ENCODE measurements at regions not wholly inside any gene's neighbourhood (a gene's known extent, or its start where the extent isn't known, plus 50 kb on each side); places are given as distances from the start of the nearest gene placed in this dataset.

DNA sequence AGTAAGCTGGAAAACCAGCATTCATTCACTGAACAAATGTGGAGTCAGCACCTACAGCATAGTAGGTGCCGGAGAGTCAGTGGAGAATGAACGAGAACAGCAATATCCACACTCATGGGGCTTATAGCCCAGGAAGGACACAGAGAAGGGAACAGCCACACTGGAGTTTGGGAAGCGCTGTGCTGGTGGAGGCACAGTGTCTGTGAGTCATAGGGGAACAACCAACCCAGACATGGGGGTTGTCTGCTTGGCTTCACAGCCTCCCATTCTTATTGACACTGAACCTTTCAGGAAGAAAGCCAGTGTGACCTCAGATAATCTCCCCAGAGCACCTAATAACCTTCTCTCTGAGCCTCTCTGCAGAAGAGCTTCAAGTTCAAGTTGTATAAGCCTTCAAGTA is 56.6 kb upstream of the UBASH3B start:
- H3K4me3 ChIP-seq (replicated peaks in 1 of 2; ENCODE audit: low read depth in 1 of 2, low read length in 2 of 2) = no peak overlapping the region
- no peaks in the 10 kb centered on the region for H3K9me3 ChIP-seq (ENCODE audit: control insufficient read depth in 1 of 2, insufficient read depth in 1 of 2, low read depth in 1 of 2, low read length in 2 of 2)
- BruUV-seq (replicated peaks) = no TSS peak
- H3K9ac ChIP-seq (ENCODE audit: low read length) = no peak overlapping the region
- no peaks in the 10 kb centered on the region for H3K79me2 ChIP-seq (ENCODE audit: insufficient read depth, low read length)
- ChIA-PET CTCF (interaction anchor here (1.3 kb wide), 1 partner anchor 20 kb away, joined by 3 read pairs; no protein-coding TSS in a partner anchor), RAD21 (ENCODE audit: low non-redundant PET in 1 of 2, low total read pairs in 2 of 2, uncharacterized antibody in 2 of 2, unreplicated experiment in 2 of 2) (no interaction called here), POLR2A (no interaction called here)
- no peaks in the 10 kb centered on the region for H3K36me3 ChIP-seq (ENCODE audit: control insufficient read depth in 1 of 2, insufficient read depth in 2 of 2, low read length in 2 of 2)
- intact Hi-C loops (cut with micrococcal nuclease) = no loop called here
- TF ChIP-seq FOSL1 (IDR thresholded peaks at IDR 0.05; ENCODE audit: low read depth) (no peak), EGR1 (IDR thresholded peaks at IDR 0.05; ENCODE audit: low read depth) (no peak), ZFX (IDR thresholded peaks at IDR 0.05) (no peak), POLR2AphosphoS5 (IDR thresholded peaks at IDR 0.05; ENCODE audit: low read depth, low read length) (no peak), CBX3 (IDR thresholded peaks at IDR 0.05; ENCODE audit: low read depth) (no peak), SP1 (IDR thresholded peaks at IDR 0.05; ENCODE audit: low read depth) (no peak), ELF1 (IDR thresholded peaks at IDR 0.05; ENCODE audit: borderline replicate concordance, low read depth) (no peak), SIN3A (IDR thresholded peaks at IDR 0.05; ENCODE audit: low read depth) (no peak), SRF (IDR thresholded peaks at IDR 0.05; ENCODE audit: low read depth) (no peak)
- TF ChIP-seq, protein P1, sequence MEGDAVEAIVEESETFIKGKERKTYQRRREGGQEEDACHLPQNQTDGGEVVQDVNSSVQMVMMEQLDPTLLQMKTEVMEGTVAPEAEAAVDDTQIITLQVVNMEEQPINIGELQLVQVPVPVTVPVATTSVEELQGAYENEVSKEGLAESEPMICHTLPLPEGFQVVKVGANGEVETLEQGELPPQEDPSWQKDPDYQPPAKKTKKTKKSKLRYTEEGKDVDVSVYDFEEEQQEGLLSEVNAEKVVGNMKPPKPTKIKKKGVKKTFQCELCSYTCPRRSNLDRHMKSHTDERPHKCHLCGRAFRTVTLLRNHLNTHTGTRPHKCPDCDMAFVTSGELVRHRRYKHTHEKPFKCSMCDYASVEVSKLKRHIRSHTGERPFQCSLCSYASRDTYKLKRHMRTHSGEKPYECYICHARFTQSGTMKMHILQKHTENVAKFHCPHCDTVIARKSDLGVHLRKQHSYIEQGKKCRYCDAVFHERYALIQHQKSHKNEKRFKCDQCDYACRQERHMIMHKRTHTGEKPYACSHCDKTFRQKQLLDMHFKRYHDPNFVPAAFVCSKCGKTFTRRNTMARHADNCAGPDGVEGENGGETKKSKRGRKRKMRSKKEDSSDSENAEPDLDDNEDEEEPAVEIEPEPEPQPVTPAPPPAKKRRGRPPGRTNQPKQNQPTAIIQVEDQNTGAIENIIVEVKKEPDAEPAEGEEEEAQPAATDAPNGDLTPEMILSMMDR (IDR thresholded peaks at IDR 0.05 in 2 of 3, conservative IDR thresholded peaks at IDR 0.05 in 1 of 3; ENCODE audit: borderline replicate concordance in 1 of 3, insufficient read depth in 1 of 3, low read depth in 2 of 3, low read length in 2 of 3) = no peak
- H3K27me3 ChIP-seq (ENCODE audit: insufficient read depth, low read length) = no peaks in the 10 kb centered on the region
- H3K4me1 ChIP-seq (ENCODE audit: control insufficient read depth in 1 of 2, insufficient read depth in 2 of 2, low read length in 2 of 2) = 0 out of 4 replicates have a peak, but pooled peaks cover 0 to 4% of the 10 kb centered on the region in 2 experiments
- ATAC-seq = no peak
- no peak for DNase-seq (ENCODE audit: low read depth, low spot score)
- no peak overlapping the region for H3K27ac ChIP-seq (ENCODE audit: low read depth, low read length)
- no peak overlapping the region for H2AFZ ChIP-seq (ENCODE audit: low read depth, low read length, poor library complexity, severe bottlenecking)
- H3K9me2 ChIP-seq (ENCODE audit: insufficient read depth) = no peaks in the 10 kb centered on the region
- H3K4me2 ChIP-seq (ENCODE audit: low read length) = no peak overlapping the region
- H4K20me1 ChIP-seq (ENCODE audit: insufficient read depth) = no peaks in the 10 kb centered on the region

DNA sequence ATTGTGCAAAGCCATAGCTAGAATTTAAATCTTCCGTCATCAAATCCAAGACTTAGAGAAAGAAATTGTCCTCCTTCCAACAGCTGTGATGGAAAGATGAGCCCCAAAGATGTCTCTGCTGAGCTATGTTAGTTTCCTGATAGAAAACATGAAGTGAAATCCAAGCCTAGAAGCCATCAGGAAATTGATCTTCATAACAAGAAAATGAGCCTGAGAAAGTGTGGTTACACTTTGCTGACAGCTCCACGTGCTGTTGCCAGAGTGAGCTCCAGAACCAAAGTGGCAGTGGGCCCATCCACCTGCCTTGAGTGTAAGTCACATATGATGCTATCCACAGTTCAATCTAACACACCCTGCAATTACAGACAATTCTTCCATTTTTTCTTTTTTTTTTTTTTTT is 58.0 kb upstream of the UBASH3B start:
- H3K4me3 ChIP-seq (replicated peaks in 1 of 2; ENCODE audit: low read depth in 1 of 2, low read length in 2 of 2) = no peak overlapping the region
- ATAC-seq = no peak
- RAD21 ChIA-PET (ENCODE audit: low non-redundant PET in 1 of 2, low total read pairs in 2 of 2, uncharacterized antibody in 2 of 2, unreplicated experiment in 2 of 2) = no interaction called here
- H3K4me1 ChIP-seq (ENCODE audit: control insufficient read depth in 1 of 2, insufficient read depth in 2 of 2, low read length in 2 of 2) = 0 out of 4 replicates have a peak, but pooled peaks cover 0 to 4% of the 10 kb centered on the region in 2 experiments
- CTCF ChIA-PET = interaction anchor here (1.2 kb wide), 1 partner anchor 17 kb away, joined by 4 read pairs; no protein-coding TSS in a partner anchor
- no peak for TF ChIP-seq FOSL1 (IDR thresholded peaks at IDR 0.05; ENCODE audit: low read depth)
- H3K36me3 ChIP-seq (ENCODE audit: control insufficient read depth in 1 of 2, insufficient read depth in 2 of 2, low read length in 2 of 2) = no peaks in the 10 kb centered on the region
- DNase-seq (ENCODE audit: low read depth, low spot score) = no peak
- H3K27ac ChIP-seq (ENCODE audit: low read depth, low read length) = no peak overlapping the region
- H3K4me2 ChIP-seq (ENCODE audit: low read length) = no peak overlapping the region
- H3K9me2 ChIP-seq (ENCODE audit: insufficient read depth) = no peaks in the 10 kb centered on the region
- H4K20me1 ChIP-seq (ENCODE audit: insufficient read depth) = no peaks in the 10 kb centered on the region
- no peaks in the 10 kb centered on the region for H3K27me3 ChIP-seq (ENCODE audit: insufficient read depth, low read length)
- no TSS peak for BruUV-seq (replicated peaks)
- H3K79me2 ChIP-seq (ENCODE audit: insufficient read depth, low read length) = no peaks in the 10 kb centered on the region
- POLR2A ChIA-PET = interaction anchor here (0.8 kb wide), 1 partner anchor 16 kb away, joined by 4 read pairs; no protein-coding TSS in a partner anchor
- H3K9ac ChIP-seq (ENCODE audit: low read length) = no peak overlapping the region
- H3K9me3 ChIP-seq (ENCODE audit: control insufficient read depth in 1 of 2, insufficient read depth in 1 of 2, low read depth in 1 of 2, low read length in 2 of 2) = no peaks in the 10 kb centered on the region
- intact Hi-C loops (cut with micrococcal nuclease) = no loop called here
- H2AFZ ChIP-seq (ENCODE audit: low read depth, low read length, poor library complexity, severe bottlenecking) = no peak overlapping the region

Measured in HCT116 (cell line).